ENCODE measurements at regions not wholly inside any gene's neighbourhood (a gene's known extent, or its start where the extent isn't known, plus 50 kb on each side); places are given as distances from the start of the nearest gene placed in this dataset.

DNA sequence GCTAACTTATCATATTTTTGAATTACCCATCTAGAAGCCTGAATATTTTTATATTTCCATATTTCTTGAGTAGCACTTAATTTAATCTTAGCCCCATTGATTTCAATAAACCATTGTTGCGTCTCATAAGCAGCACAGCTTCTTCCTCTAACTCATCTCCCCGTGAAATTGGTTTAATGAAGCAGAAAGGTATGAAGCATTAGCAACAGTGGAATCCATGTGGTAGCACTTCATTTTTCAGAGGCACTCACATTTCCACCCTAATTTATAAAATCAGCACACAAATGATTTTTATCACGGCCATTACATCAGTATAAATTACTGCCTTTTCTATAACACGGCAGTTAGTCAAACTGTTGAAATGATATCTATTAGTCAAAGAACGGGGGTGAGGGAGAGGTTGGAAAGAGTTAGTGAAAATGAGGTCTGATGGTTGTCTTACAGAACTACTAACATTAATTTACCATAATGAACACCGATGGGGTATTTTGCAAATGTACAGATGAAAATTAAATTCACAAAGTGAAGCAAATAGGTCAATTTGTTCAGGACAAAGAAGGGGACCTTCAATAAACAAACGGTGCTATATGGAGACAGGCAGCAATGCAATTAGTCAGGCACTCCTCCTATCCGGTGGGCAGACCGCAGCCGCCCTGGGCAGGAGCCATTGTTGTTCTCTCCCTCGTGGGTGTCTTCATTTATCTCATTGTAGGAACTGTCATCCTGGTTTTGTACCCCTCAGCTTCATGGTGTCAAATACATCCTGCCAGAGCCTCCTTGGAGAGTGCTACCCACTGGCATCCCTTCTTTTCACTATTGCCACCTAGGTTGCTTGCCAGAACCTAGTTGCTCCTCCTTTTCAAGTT is 205.7 kb downstream of the SOX3 start:
- DNase-seq (ENCODE audit: low read depth), result peak; percentile 61
- H3K4me3 ChIP-seq (ENCODE audit: low read depth, low read length), result no peak overlapping the region
- in situ Hi-C loops (cut with HindIII; ENCODE audit: low sequenced_read_pairs), result no loop called here
- TF ChIP-seq, protein P1, sequence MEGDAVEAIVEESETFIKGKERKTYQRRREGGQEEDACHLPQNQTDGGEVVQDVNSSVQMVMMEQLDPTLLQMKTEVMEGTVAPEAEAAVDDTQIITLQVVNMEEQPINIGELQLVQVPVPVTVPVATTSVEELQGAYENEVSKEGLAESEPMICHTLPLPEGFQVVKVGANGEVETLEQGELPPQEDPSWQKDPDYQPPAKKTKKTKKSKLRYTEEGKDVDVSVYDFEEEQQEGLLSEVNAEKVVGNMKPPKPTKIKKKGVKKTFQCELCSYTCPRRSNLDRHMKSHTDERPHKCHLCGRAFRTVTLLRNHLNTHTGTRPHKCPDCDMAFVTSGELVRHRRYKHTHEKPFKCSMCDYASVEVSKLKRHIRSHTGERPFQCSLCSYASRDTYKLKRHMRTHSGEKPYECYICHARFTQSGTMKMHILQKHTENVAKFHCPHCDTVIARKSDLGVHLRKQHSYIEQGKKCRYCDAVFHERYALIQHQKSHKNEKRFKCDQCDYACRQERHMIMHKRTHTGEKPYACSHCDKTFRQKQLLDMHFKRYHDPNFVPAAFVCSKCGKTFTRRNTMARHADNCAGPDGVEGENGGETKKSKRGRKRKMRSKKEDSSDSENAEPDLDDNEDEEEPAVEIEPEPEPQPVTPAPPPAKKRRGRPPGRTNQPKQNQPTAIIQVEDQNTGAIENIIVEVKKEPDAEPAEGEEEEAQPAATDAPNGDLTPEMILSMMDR (IDR thresholded peaks at IDR 0.05; ENCODE audit: low read depth, low read length, missing control alignments), result no peak

DNA sequence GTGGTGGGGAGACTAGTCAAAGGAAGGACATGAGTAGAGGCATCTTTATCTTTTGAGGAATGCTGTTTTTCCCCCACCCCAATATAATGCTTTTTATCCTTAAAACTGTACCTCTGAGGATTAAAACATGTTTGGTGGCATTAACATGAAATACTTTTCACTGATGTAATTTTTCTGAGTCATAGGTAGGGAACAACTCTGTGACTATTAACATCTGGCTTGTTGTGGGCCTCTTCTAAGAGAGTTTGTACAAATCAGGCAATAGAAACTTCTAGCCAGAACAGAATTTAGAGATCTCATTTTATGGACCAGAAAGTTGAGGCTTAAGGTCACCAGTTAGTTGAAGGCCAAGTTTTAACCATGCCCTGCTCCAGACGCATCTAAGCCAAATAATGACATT is 207.6 kb downstream of the SOX3 start:
- in situ Hi-C loops (cut with HindIII; ENCODE audit: low sequenced_read_pairs), result no loop called here

DNA sequence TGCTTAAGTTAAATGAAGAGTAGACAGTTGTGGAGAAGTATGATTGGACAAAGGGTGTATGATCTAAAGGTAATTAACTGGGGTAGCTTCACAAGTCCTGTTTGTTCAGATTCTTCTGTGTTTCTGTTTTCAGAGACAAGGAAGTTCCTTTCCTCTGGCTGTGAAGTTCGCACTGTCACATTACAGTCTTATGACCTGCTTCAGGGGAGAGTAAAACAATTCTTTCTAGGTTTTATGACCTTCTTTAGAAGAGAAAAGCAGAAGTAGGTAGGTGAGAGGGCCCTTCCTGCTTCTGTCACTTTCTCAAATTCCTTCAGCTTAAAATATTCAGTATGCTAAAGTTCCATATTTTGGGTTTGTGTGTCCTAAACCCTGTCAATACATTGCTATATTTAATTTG is 211.9 kb downstream of the SOX3 start:
- in situ Hi-C loops (cut with HindIII; ENCODE audit: low sequenced_read_pairs), result no loop called here

More for the DNA sequence above, 207.6 kb downstream of the SOX3 start:
- TF ChIP-seq, protein P1 (IDR thresholded peaks at IDR 0.05; ENCODE audit: low read depth, low read length, missing control alignments), result no peak
- H3K4me3 ChIP-seq (ENCODE audit: low read depth, low read length), result no peak overlapping the region
- DNase-seq (ENCODE audit: low read depth), result no peak

DNA sequence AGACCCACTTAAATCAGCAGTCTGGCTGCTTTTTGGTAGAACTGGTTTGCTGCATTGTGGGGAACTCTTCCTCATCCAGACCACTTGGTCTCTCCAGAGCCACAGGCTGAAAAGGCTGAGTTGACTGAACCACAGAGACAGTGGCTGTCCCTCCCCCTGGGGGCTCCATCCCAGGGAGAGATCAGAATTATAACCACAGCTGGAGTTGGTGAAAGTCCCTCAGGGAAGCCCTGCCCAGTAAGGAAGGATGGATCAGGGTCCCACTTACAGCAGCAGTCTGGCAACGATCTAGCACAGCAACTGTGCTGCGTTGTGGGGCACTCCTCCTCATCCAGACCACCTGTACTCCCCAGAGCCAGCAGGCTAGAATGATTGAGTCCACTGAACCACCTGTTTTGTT is 212.7 kb downstream of the SOX3 start:
- no peak for DNase-seq (ENCODE audit: low read depth)
- TF ChIP-seq, protein P1 (IDR thresholded peaks at IDR 0.05; ENCODE audit: low read depth, low read length, missing control alignments), result no peak
- in situ Hi-C loops (cut with HindIII; ENCODE audit: low sequenced_read_pairs), result no loop called here
- no peak overlapping the region for H3K4me3 ChIP-seq (ENCODE audit: low read depth, low read length)

More for the DNA sequence above, 211.9 kb downstream of the SOX3 start:
- no peak overlapping the region for H3K4me3 ChIP-seq (ENCODE audit: low read depth, low read length)
- TF ChIP-seq, protein P1 (IDR thresholded peaks at IDR 0.05; ENCODE audit: low read depth, low read length, missing control alignments), result no peak
- no peak for DNase-seq (ENCODE audit: low read depth)

DNA sequence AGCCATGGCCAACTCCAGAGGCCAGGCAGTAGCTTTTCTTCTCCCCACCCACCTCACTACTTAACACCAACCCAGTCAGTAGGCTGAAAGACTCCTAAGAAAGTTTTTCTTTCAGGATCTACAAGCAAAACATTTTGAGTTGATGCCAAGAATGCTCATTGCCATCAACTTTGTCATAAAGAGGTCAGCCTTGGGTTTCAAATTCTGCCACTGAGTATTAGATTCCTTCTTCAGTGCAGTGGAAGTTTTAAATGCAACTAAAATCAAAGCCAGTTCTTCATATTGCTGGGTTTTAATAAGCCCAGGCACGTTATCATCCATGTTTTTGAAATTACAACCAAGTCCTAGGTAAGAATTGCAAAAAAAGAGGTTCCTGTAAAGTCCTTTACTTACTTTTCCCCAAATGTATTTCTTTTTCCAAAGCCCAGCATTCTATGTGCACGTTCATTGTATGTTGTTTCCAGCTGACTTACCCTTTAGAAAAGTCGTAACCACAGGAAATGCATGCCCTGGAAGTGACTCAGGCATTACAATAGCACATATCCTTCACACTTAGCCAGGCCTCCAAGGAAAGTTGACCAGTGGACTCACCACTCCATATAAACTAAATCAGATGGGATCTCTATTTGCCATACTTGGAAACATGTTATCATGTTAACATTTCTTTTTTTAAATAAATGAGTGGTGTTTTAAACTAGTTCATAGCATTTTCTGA is 229.9 kb downstream of the SOX3 start:
- DNase-seq (ENCODE audit: low read depth), result peak; percentile 88
- TF ChIP-seq, protein P1 (IDR thresholded peaks at IDR 0.05; ENCODE audit: low read depth, low read length, missing control alignments), result no peak
- in situ Hi-C loops (cut with HindIII; ENCODE audit: low sequenced_read_pairs), result no loop called here
- H3K4me3 ChIP-seq (ENCODE audit: low read depth, low read length), result no peak overlapping the region

DNA sequence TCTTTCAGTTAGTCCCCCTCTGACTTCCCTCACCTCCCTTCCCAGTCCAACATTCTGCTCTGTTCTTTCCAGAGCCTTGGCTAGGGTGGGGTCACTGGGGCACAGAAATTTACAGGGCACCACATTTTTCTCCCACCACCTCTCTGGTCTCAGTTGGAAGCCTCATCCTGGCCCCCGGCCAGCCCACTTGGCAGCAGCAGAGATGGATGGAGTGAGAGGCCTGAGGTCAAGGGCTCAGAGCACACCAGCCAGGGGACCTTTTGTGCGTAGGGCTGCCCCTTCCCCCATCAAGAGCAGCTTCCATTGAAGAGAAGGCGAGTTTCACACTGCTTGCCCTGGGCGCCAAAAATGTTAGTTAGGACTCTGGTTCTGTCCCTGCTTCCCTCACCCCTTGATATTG is 230.9 kb downstream of the SOX3 start:
- no peak overlapping the region for H3K4me3 ChIP-seq (ENCODE audit: low read depth, low read length)
- in situ Hi-C loops (cut with HindIII; ENCODE audit: low sequenced_read_pairs), result no loop called here
- DNase-seq (ENCODE audit: low read depth), result no peak
- TF ChIP-seq, protein P1 (IDR thresholded peaks at IDR 0.05; ENCODE audit: low read depth, low read length, missing control alignments), result no peak
